Choroid plexus epithelial cell (primary cell): ENCODE measurements at regions not wholly inside any gene's neighbourhood (a gene's known extent, or its start where the extent isn't known, plus 50 kb on each side); places are given as distances from the start of the nearest gene placed in this dataset.

Source experiments
- DNase-seq: peaks from one replicate; pipeline ENCODE4 v3.0.0-alpha.2; 2010; ENCODE audit warnings: low read depth
- H3K4me3 ChIP-seq: 2 replicates; pipeline ENCODE4 v1.5.1; 2011; ENCODE audit warnings: low read depth, mild to moderate bottlenecking, control low read depth, low read length, moderate library complexity
- TF ChIP-seq, protein P1 (sequence below): conservative IDR thresholded peaks from 2 replicates; pipeline ENCODE4 v1.5.1; 2011; ENCODE audit warnings: low read depth, mild to moderate bottlenecking, control low read depth, inconsistent platforms, low read length, moderate library complexity

DNA sequence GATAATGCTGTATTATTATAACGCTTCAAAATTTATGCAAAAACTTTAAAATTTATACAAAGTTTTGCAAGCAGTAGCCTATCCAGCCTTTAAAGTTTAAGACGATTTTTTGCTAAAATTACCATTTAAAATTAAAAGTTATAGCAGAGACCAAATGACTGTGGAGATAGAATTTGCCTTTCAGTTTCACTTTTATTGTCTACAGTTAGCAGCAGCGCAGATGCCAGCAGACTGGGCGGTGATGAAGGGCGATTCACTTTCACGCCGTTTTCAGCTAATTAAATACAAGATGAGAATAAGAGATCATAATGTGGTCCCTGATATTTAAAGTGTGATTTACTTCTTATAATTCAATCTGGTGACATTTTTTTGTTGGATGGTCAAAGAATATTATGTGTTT is 1381.5 kb upstream of the ADGRL3 start:
- H3K4me3 ChIP-seq, result no peak overlapping the region
- TF ChIP-seq, protein P1, sequence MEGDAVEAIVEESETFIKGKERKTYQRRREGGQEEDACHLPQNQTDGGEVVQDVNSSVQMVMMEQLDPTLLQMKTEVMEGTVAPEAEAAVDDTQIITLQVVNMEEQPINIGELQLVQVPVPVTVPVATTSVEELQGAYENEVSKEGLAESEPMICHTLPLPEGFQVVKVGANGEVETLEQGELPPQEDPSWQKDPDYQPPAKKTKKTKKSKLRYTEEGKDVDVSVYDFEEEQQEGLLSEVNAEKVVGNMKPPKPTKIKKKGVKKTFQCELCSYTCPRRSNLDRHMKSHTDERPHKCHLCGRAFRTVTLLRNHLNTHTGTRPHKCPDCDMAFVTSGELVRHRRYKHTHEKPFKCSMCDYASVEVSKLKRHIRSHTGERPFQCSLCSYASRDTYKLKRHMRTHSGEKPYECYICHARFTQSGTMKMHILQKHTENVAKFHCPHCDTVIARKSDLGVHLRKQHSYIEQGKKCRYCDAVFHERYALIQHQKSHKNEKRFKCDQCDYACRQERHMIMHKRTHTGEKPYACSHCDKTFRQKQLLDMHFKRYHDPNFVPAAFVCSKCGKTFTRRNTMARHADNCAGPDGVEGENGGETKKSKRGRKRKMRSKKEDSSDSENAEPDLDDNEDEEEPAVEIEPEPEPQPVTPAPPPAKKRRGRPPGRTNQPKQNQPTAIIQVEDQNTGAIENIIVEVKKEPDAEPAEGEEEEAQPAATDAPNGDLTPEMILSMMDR, result no peak
- DNase-seq, result no peak

DNA sequence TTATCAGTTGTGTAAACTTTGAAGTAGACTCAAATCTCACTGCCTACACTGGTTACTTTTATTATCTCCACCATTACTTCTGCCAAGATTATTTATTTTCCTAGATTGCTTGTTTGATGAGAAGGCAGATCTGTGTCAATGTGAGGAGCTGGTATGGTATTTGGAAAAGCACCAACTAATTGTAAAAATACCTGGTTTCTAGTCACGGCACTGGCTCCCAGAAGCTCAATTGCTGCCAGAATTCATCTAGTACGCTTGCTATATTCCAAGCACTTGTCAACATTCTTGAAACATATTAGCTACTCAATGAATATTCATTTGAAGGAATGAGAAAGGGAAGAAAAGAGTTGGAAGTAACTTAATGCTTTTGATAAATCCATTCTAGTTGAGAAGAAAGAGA is 1376.8 kb upstream of the ADGRL3 start:
- TF ChIP-seq, protein P1, result no peak
- no peak for DNase-seq
- H3K4me3 ChIP-seq, result no peak overlapping the region

DNA sequence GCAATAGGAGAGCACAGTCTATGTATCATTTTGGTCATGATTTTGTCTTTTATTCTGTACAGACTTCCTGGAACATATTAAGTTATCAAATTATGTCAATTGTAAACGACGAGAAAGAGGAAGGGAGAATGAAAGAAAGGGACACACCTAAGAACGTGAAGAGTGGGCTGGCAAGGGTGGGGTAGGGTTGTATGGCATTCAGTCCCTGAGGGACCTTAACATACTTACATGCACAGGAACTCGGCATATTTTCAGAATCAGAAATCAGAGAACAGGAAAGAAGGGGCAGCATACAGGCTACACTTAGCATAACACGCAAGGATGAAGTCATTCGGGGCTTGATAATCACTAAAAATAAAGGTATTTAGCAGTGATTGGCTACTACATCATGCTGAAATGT is 1375.0 kb upstream of the ADGRL3 start:
- DNase-seq, result no peak
- no peak overlapping the region for H3K4me3 ChIP-seq
- TF ChIP-seq, protein P1, result no peak

DNA sequence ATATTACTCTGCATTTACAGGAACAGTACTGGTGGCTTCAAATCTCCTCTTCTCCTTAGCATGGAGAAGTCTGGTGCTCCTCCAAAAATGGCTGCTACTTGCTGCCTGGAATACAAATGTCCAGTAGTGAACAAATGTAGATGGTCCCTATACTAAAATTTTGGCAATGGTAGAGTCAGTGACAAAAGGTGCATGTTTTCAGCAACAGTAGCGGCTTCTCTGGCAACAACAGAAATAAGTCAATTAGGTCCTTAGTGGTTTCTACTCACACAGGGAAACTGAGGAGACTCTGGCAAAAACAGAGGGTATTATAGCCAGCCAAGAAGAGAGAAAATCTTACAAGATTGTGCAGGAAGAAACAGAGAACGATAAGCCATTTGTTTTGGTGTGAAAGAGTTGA is 1368.4 kb upstream of the ADGRL3 start:
- TF ChIP-seq, protein P1, result no peak
- no peak overlapping the region for H3K4me3 ChIP-seq
- DNase-seq, result no peak

DNA sequence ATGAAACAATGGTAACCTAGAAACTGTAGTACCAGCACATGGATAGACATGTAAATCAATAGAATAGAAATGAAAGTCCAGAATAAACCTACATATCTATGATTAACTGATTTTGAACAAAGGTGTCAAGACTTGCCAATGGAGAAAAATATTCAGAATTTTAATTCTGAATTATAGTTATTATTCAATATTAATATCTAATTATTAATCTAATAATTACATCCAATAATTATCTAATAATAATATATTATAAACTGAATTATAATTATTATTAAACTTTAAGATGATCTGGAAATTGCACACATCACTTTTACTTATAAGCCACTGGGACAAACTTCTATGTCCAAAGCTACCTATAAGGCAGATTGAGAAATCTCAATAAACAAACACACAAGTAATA is 1365.2 kb upstream of the ADGRL3 start:
- DNase-seq, result no peak
- H3K4me3 ChIP-seq, result no peak overlapping the region
- TF ChIP-seq, protein P1, result no peak

DNA sequence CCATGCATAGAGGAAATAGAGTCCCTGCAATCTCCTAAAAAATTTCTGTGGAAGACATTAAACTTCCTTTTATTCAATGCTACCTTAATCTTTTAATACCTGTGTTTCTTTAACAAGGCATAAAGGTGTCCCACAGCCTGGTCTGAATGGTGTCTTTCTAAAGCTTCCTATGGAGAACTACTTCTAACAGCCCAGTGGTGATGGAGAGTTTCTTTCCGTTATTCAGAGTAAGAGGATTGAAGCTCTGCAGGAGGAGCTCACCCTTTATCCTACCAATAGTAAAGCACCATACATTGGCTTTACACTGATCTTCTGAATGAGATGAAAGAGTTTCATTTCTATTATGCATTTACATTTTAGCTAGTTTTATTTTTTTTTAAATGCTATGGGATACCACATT is 1362.4 kb upstream of the ADGRL3 start:
- no peak overlapping the region for H3K4me3 ChIP-seq
- no peak for DNase-seq
- TF ChIP-seq, protein P1, result no peak

DNA sequence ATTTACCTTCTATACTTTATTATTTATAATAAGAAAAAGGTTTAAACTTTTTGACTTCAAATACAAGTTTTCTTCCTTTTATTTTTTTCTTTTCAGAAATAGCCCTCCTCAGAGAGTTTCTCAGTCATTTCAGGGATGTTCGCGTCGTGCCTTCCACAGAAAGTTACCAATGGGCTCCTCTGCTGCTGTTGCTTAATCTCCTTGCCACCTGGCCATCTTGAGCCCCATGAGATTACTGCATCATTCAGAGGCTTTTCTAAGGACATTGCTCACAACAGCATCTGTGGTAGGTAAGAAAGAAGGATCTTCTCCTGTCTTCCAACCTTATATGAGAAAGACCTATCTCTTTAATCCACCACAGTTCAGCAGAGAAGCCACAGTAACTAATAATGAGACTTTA is 1361.9 kb upstream of the ADGRL3 start:
- no peak overlapping the region for H3K4me3 ChIP-seq
- no peak for DNase-seq
- TF ChIP-seq, protein P1, result no peak
